Fibroblast of the aortic adventitia (primary cell): ENCODE measurements at regions not wholly inside any gene's neighbourhood (a gene's known extent, or its start where the extent isn't known, plus 50 kb on each side); places are given as distances from the start of the nearest gene placed in this dataset.

Experiments
- DNase-seq: peaks from one replicate; pipeline ENCODE4 v3.0.0-alpha.2; 2010; ENCODE audit warnings: low read depth
- H3K4me3 ChIP-seq: 2 replicates; pipeline ENCODE4 v1.5.1; 2011; ENCODE audit warnings: low read depth, mild to moderate bottlenecking, control low read depth, low read length, moderate library complexity
- TF ChIP-seq, protein P1 (sequence below): IDR thresholded peaks from 2 replicates; pipeline ENCODE4 v1.5.1; 2011; ENCODE audit warnings: mild to moderate bottlenecking, low read length, control low read depth, inconsistent platforms; ENCODE audit not compliant: insufficient read depth

DNA sequence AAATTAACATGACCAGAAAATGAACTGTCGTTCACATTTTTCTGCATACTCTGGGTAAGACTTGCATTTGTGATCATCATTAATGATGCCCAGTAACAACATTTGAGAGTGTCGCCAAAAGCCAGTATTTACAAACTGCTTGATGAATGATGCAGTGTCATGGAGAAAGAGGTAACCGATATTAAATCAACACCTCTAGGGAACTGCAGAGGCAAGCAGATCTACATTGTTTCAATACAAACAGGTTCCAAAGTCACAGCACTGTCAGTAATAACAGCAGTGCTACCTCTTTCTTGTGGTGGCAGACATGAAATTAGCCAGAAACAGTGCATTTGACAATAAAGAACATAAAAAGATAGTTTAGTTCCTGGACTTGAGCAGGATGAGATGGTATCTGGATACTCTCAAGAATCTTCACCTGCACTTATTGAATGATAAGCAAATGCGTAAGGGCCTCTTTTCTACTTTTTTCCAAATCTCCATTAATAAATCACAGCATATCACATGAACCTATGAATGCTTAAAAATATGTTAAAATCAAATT is 456.6 kb downstream of the ARHGEF28 start:
- DNase-seq = no peak
- TF ChIP-seq, protein P1, sequence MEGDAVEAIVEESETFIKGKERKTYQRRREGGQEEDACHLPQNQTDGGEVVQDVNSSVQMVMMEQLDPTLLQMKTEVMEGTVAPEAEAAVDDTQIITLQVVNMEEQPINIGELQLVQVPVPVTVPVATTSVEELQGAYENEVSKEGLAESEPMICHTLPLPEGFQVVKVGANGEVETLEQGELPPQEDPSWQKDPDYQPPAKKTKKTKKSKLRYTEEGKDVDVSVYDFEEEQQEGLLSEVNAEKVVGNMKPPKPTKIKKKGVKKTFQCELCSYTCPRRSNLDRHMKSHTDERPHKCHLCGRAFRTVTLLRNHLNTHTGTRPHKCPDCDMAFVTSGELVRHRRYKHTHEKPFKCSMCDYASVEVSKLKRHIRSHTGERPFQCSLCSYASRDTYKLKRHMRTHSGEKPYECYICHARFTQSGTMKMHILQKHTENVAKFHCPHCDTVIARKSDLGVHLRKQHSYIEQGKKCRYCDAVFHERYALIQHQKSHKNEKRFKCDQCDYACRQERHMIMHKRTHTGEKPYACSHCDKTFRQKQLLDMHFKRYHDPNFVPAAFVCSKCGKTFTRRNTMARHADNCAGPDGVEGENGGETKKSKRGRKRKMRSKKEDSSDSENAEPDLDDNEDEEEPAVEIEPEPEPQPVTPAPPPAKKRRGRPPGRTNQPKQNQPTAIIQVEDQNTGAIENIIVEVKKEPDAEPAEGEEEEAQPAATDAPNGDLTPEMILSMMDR = no peak
- no peak overlapping the region for H3K4me3 ChIP-seq

DNA sequence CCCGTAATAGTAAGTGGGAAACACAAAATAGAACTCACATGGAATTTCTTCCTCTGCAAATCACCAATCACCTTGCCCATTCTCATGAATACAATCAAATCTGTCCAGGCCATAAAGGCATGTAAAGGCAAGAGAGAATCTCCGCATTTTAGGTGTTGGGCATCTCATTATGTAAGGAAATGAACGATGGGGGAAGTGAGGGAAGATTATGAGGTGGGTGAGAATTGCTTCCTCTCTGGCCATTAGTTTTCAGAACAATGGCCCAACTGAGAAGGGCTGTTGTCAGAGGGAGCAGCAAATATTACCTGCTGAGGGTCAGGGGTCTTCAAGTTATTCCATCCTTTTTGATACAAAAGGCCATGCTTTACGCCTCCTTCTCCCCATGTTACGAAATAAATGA is 455.1 kb downstream of the ARHGEF28 start:
- H3K4me3 ChIP-seq = no peak overlapping the region
- TF ChIP-seq, protein P1 = no peak
- no peak for DNase-seq

DNA sequence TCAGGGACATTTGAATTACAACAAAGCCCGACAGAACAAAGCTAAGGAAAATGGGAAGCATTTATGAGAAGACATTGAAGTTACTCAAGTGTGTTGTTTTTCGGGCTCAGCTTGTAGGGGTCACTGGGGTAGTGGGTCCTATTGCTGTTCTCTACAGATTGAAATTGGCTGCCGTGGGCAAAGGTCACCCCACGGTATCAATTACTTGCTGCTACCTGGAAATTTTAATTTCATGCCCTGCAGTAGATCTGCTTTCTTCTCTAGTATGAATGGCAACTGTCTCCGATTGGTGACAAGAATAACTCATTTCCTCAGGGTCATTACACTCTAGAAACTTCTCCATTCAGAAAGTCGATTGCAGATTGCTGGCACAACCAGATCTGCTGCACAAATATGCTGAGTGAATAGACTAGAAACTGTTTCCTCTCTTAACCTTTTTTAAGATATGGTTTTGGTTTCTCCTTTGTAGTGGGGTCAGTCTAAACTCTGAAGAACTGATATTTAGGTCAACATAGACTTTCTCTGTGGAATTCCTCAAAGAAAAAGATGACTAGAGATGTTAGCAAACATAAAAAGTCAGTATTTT is 454.1 kb downstream of the ARHGEF28 start:
- TF ChIP-seq, protein P1 = no peak
- no peak overlapping the region for H3K4me3 ChIP-seq
- no peak for DNase-seq

DNA sequence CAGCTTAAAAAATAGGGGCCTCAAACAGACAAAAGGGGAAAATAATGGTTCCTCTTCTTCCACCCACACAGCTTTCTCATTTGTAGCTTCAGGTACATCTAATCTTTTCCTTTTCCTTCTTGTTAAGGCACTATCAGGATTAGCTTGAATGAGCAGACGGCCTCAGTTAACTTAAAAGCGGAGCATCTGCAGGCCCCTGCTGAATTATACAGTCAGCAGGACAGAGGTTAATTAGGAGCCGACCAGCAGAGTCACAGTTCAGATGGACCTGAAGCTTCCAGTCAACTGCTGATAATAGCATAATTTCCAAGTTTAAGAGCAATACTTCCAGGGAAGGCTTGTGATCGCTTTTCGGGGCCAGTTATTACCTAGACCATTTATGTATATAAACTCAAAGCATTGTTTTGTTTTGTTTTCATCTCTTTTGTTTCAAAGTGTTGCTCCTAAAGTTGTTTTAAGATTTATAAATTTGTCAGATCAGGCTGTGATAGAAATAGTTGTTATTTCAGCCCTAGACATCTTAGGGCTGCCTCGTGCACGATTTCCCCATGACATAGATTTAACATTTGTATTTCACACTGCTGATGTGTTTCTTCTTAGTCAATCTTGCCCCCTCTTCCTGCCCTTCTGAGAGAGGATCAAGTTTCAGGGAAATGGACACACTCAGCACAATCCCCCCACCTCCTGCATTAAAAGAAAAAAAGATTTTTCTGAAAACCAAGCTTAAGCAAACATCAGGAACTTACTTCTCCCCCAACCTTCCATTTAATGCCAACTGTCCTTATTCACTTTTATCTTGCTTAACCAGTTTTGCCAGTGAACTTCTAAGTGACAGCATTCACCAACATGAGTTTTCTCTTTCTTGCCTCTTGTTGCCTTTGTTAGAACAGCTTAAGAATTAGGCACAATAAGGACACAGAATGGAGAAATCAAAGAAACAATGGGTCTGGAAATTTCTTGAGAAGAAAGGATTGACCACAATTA is 449.8 kb downstream of the ARHGEF28 start:
- DNase-seq = no peak
- no peak overlapping the region for H3K4me3 ChIP-seq
- TF ChIP-seq, protein P1 = no peak

DNA sequence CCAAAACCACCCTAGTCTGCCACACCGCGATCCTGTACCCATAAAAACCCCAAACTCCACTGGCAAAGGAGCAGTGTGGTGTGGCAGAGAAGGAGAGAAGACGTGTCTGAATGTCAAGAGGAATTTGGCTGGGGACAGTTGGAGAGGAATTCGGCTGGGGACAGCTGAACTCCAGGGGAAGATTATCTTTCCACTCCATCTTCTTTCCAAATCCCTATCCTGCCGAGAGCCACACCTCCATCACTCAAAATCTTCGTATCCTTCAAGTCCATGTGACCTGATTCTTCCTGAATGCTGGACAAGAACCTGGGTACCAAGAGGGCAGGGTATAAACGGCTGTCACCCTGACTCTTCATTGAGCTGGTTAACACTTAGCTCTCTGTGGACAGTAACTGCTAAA is 448.1 kb downstream of the ARHGEF28 start:
- no peak overlapping the region for H3K4me3 ChIP-seq
- DNase-seq = no peak
- TF ChIP-seq, protein P1 = no peak

DNA sequence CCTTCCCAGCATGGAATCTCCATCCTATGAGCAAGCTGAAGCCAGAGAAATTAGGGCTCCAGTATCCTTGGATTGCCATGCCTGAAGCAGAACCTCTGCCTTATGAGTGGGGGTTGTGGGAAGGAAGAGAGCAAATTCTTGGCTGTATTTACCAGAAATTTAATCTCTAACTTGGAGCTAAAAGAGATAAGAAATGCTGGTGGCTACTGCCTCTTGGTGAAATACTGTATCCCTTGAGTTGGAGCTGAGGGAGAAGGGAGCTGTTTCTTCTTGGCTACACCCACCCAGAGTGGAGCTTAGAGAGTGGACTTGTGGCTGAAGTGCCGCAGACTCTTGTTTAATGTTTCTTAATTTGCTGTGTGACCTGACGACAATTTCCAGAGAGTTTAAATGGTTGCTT is 447.3 kb downstream of the ARHGEF28 start:
- TF ChIP-seq, protein P1 = no peak
- DNase-seq = peak; percentile 68
- no peak overlapping the region for H3K4me3 ChIP-seq
